Keratinocyte (primary cell): ENCODE measurements at regions not wholly inside any gene's neighbourhood (a gene's known extent, or its start where the extent isn't known, plus 50 kb on each side); places are given as distances from the start of the nearest gene placed in this dataset.

Experiments used
- DNase-seq: peaks from one replicate; pipeline ENCODE4 v3.0.0-alpha.2; 2011; ENCODE audit warnings: low read depth, missing footprints, low spot score
- FAIRE-seq: peaks from 2 replicates; lab custom pipeline; 2011; peaks lifted over from hg19 to GRCh38; lab: Jason Lieb, UNC
- H2AFZ ChIP-seq: 2 replicates; pipeline ENCODE4 v1.6.0; 2012; ENCODE audit warnings: low read length, control low read depth, inconsistent platforms; ENCODE audit not compliant: control insufficient read depth
- H3K27ac ChIP-seq: 2 replicates; pipeline ENCODE4 v1.5.1; 2011; ENCODE audit warnings: low read length; ENCODE audit not compliant: control insufficient read depth, insufficient read depth
- H3K27me3 ChIP-seq: 3 replicates; pipeline ENCODE4 v1.6.0; 2011; ENCODE audit warnings: low read length; ENCODE audit not compliant: control insufficient read depth, insufficient read depth; ENCODE audit errors: extremely low read depth
- H3K36me3 ChIP-seq, 2 experiments: 2 replicates in 1 of 2; 3 replicates in 1 of 2; pipeline ENCODE4 v1.5.1; 2011; ENCODE audit warnings: low read length in 2 of 2, mild to moderate bottlenecking in 1 of 2; ENCODE audit not compliant: control insufficient read depth in 2 of 2, insufficient read depth in 2 of 2; ENCODE audit errors: extremely low read depth in 1 of 2
- H3K4me1 ChIP-seq: 3 replicates; pipeline ENCODE4 v1.5.1; 2011; ENCODE audit warnings: low read length; ENCODE audit not compliant: control insufficient read depth, insufficient read depth; ENCODE audit errors: extremely low read depth
- H3K4me2 ChIP-seq: 3 replicates; pipeline ENCODE4 v1.6.0; 2011; ENCODE audit warnings: low read depth, low read length; ENCODE audit not compliant: control insufficient read depth, insufficient read depth; ENCODE audit errors: extremely low read depth
- H3K4me3 ChIP-seq, 3 experiments: fragments of 200-600 bp in 1 of 3; sonication (generic) in 1 of 3; 2 replicates in 2 of 3; 3 replicates in 1 of 3; pipeline ENCODE4 v1.5.1; 2011 to 2016; ENCODE audit warnings: low read length in 3 of 3, mild to moderate bottlenecking in 3 of 3, control low read depth in 2 of 3, inconsistent platforms in 1 of 3, low read depth in 1 of 3, mixed read lengths in 1 of 3, mixed run types in 1 of 3, moderate library complexity in 1 of 3; ENCODE audit not compliant: control insufficient read depth in 2 of 3, insufficient read depth in 2 of 3; ENCODE audit errors: extremely low read depth in 1 of 3
- H3K79me2 ChIP-seq: 2 replicates; pipeline ENCODE4 v1.6.0; 2012; ENCODE audit warnings: low read length; ENCODE audit not compliant: control insufficient read depth, insufficient read depth
- H3K9ac ChIP-seq: 3 replicates; pipeline ENCODE4 v1.6.0; 2011; ENCODE audit warnings: low read length; ENCODE audit not compliant: control insufficient read depth, insufficient read depth; ENCODE audit errors: extremely low read depth
- H3K9me1 ChIP-seq: 3 replicates; pipeline ENCODE4 v1.6.0; 2011; ENCODE audit warnings: low read length; ENCODE audit not compliant: control insufficient read depth, insufficient read depth; ENCODE audit errors: extremely low read depth
- H3K9me3 ChIP-seq: 2 replicates; pipeline ENCODE4 v1.5.1; 2012; ENCODE audit warnings: low read depth, low read length; ENCODE audit not compliant: control insufficient read depth
- H4K20me1 ChIP-seq: 3 replicates; pipeline ENCODE4 v1.6.0; 2011; ENCODE audit warnings: low read length; ENCODE audit not compliant: control insufficient read depth, insufficient read depth; ENCODE audit errors: extremely low read depth
- EZH2 ChIP-seq: IDR thresholded peaks from one replicate; pipeline ENCODE4 v1.6.1; 2012; ENCODE audit warnings: inconsistent platforms, mild to moderate bottlenecking, low read length, moderate library complexity
- dilution Hi-C: fragments of 300-500 bp; cut with MboI; formaldehyde crosslinking; loops from one replicate; pipeline ENCODE4 v1.7.0; 2020; ENCODE audit warnings: low sequenced_read_pairs; ENCODE audit not compliant: extremely low pct_ligation_motif_present
- TF ChIP-seq, protein P1 (sequence below), 3 experiments: IDR thresholded peaks in 1 of 3; conservative IDR thresholded peaks in 1 of 3; optimal IDR thresholded peaks in 1 of 3; 2 replicates in 2 of 3; 3 replicates in 1 of 3; pipeline versions ENCODE3 to v1.5.1; 2011; ENCODE audit warnings: low read length in 3 of 3, mild to moderate bottlenecking in 3 of 3, moderate library complexity in 2 of 3, control low read depth in 1 of 3, inconsistent platforms in 1 of 3; ENCODE audit not compliant: insufficient read depth in 2 of 3; ENCODE audit errors: extremely low read depth in 1 of 3

DNA sequence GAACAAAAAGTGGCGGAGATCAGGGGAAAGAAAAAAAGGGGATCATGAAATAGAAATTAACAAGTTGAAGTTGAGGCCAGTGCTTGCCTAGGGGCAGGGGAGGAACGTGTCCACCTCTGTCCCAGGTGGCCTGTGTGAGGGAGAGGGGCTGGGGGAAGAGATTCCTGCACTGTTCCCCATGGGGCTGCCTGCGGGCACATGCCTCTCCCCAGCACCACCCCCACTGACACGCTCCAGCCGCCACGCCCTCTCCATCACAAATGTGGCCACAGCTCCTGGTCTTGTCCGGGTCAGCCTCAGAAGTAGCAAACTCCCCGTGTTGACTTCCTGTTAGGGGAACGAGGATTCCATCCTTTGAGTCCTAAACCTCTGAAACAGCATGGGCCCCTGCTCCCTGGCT is 161.2 kb downstream of the GLI2 start:
- Histone ChIP-seq H3K9ac (no peak overlapping the region), H3K9me1 (no peaks in the 10 kb centered on the region), H3K4me1 (peaks cover 4% of the 10 kb centered on the region), H3K36me3 (no peaks in the 10 kb centered on the region), H2AFZ (no peak overlapping the region), H3K9me3 (no peaks in the 10 kb centered on the region), H3K27ac (no peak overlapping the region), H4K20me1 (no peaks in the 10 kb centered on the region), H3K4me2 (no peak overlapping the region), H3K27me3 (peaks cover 9% of the 10 kb centered on the region), H3K79me2 (no peaks in the 10 kb centered on the region), H3K4me3 (no peak overlapping the region)
- no peak for TF ChIP-seq EZH2
- FAIRE-seq = no peak
- no peak for DNase-seq
- dilution Hi-C loops = no loop called here

DNA sequence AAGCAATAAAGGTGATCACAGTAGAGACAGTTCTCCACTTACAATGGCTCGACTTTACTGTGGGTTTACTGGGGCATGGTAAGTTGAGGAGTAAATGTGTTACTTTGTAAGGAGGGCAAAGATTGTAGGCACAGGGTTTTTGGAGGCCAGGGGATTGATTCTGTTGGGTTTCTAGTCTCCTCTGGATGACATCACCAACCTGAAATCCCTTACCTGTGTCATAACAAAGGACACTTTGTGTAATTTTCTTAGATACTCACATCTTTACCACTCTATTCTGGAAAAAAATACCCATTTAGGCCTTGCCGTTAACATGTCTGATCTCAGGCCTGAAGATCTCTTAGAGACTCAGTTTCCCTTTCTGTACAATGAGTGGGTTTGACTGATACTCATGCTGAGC is 161.7 kb downstream of the GLI2 start:
- Histone ChIP-seq H2AFZ (no peak overlapping the region), H3K9me3 (no peaks in the 10 kb centered on the region), H4K20me1 (no peaks in the 10 kb centered on the region), H3K79me2 (no peaks in the 10 kb centered on the region), H3K27ac (no peak overlapping the region), H3K27me3 (peaks cover 4% of the 10 kb centered on the region), H3K4me3 (no peak overlapping the region), H3K36me3 (no peaks in the 10 kb centered on the region), H3K4me2 (peak overlapping the region; percentile 27), H3K9me1 (no peaks in the 10 kb centered on the region), H3K9ac (no peak overlapping the region), H3K4me1 (peaks cover 4% of the 10 kb centered on the region)
- DNase-seq (no peak), FAIRE-seq (no peak)
- dilution Hi-C loops = no loop called here
- TF ChIP-seq EZH2 = no peak
- TF ChIP-seq, protein P1, sequence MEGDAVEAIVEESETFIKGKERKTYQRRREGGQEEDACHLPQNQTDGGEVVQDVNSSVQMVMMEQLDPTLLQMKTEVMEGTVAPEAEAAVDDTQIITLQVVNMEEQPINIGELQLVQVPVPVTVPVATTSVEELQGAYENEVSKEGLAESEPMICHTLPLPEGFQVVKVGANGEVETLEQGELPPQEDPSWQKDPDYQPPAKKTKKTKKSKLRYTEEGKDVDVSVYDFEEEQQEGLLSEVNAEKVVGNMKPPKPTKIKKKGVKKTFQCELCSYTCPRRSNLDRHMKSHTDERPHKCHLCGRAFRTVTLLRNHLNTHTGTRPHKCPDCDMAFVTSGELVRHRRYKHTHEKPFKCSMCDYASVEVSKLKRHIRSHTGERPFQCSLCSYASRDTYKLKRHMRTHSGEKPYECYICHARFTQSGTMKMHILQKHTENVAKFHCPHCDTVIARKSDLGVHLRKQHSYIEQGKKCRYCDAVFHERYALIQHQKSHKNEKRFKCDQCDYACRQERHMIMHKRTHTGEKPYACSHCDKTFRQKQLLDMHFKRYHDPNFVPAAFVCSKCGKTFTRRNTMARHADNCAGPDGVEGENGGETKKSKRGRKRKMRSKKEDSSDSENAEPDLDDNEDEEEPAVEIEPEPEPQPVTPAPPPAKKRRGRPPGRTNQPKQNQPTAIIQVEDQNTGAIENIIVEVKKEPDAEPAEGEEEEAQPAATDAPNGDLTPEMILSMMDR (optimal IDR thresholded peaks at IDR 0.05 in 1 of 3, IDR thresholded peaks at IDR 0.05 in 1 of 3, conservative IDR thresholded peaks at IDR 0.05 in 1 of 3; ENCODE audit: extremely low read depth in 1 of 3, insufficient read depth in 2 of 3, low read length in 3 of 3) = no peak

DNA sequence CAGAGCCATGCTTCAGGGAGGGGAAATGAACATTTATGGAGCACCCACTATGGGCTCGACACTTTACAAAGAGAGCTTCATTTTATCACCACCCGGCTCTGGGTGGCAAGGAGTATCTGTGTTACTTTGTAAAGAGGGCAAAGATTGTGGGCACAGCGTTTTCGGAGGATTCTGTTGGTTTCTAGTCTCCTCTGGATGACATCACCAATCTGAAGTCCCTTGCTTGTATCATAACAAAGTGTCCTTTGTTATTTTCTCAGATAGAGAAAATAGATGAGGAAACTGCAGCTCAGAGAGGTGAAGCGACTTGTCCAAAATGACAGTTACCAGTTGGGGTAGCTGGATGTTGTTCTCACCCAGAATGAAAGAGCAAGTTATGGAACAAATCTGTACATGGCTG is 162.8 kb downstream of the GLI2 start:
- no peak for FAIRE-seq
- Histone ChIP-seq H3K27ac (no peak overlapping the region), H3K79me2 (no peaks in the 10 kb centered on the region), H3K4me2 (peak overlapping the region; percentile 19), H3K4me1 (peaks cover 4% of the 10 kb centered on the region), H2AFZ (peak overlapping the region; percentile 29), H3K9me1 (no peaks in the 10 kb centered on the region), H3K27me3 (peaks cover 4% of the 10 kb centered on the region), H3K9me3 (no peaks in the 10 kb centered on the region), H3K36me3 (no peaks in the 10 kb centered on the region), H3K4me3 (no peak overlapping the region), H3K9ac (no peak overlapping the region), H4K20me1 (no peaks in the 10 kb centered on the region)
- TF ChIP-seq, protein P1 (optimal IDR thresholded peaks at IDR 0.05 in 1 of 3, IDR thresholded peaks at IDR 0.05 in 1 of 3, conservative IDR thresholded peaks at IDR 0.05 in 1 of 3; ENCODE audit: extremely low read depth in 1 of 3, insufficient read depth in 2 of 3, low read length in 3 of 3) = no peak
- TF ChIP-seq EZH2 = no peak
- dilution Hi-C loops = no loop called here
- no peak for DNase-seq
